GM18508 (cell line): ENCODE measurements at regions not wholly inside any gene's neighbourhood (a gene's known extent, or its start where the extent isn't known, plus 50 kb on each side); places are given as distances from the start of the nearest gene placed in this dataset.
"Not testable (repeated sequence)": the region's sequence is repeated elsewhere in the genome, so short reads cannot be mapped to it uniquely, and the experiment has no call there.

Source experiments
- ATAC-seq: cut with Tn5 transposase; IDR thresholded peaks from one replicate; pipeline ENCODE4 v1.9.1; 2021; ENCODE audit warnings: moderate number of reproducible peaks; ENCODE audit not compliant: insufficient read depth, unreplicated experiment

DNA sequence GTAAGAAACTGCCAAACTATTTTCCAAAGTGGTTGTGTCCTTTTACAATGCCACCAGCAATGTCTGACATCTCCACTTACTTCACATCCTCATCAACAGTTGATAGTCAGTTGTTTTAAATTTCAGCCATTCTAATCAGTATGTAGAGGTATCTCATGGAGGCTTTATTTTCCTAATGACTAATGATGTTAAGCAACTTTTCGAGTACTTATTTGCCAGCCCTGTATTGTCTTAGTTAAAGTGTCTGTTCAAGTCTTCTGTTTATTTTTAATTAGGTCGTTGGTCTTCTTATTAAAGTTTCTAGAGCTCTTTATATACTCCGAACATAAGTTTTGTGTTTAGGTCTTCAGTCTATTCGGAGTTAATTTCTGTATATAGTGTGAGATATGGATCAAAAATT is 54.9 kb upstream of the NBPF12 start:
- ATAC-seq, result not testable (repeated sequence)

DNA sequence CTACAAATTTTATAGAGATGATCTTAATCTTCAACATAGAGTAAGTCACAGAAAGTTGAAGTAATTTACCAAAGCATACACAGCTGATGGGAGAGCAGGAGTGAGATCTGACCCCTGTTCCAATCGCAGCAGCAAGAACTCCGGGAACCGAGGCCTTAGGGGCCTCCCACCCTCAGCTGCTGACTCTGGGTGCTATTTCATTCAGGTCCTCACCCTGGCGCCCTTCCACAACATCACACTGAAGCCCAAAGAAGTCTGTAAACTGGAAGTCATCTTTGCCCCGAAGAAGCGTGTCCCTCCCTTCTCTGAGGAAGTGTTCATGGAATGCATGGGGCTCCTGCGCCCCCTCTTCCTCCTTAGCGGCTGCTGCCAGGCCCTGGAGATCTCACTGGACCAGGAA is 57.0 kb upstream of the NBPF12 start:
- ATAC-seq, result not testable (repeated sequence)

DNA sequence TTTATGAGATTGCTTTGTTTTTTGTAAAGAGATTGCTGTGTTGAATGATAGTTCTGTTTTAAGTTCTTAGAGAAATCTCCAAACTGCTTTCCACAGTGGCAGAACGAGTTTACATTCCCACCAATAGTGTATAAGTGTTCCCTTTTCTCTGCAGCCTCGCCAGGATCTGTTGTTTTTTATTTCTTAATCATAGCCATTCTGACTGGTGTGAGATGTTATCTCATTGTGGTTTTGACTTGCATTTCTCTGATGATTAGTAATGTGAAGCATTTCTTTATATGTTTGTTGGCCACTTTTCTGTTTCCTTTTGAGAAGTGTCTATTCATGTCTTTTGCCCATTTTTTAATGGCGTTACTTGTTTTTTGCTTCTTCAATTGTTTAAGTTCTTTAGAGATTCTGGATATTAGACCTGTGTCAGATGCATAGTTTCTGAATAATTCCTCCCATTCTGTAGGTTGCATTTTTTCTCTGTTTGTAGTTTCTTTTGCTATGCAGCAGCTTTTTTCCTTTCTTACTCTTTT is 74.3 kb upstream of the NBPF12 start:
- not testable (repeated sequence) for ATAC-seq

GRCh38 chr1:146853147-146853546 is 85.0 kb upstream of the NBPF12 start:
- not testable (repeated sequence) for ATAC-seq

GRCh38 chr1:146850352-146850889 is 87.7 kb upstream of the NBPF12 start:
- not testable (repeated sequence) for ATAC-seq

- ATAC-seq, result not testable (repeated sequence)
Measured at GRCh38 chr1:146838725-146839124, 99.4 kb upstream of the NBPF12 start.

DNA sequence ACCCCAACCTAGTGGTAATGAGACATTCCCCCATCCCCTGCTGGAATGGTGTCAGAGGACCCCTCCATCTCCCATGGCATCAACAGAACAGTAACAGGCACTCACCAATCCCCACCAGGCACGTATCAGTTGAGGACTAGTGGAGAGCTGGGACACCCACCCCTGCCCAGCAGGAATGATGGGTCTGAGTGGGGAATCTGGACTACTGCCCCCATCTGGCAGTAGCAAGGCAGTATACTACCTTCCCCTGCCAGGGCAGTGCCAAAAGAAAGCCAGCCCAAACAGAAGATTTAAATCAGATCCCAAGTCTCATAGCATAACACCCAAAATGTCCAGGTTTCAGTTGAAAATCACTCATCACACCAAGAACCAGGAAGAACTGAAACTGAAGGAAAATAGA is 111.2 kb upstream of the NBPF12 start:
- not testable (repeated sequence) for ATAC-seq

- ATAC-seq, result not testable (repeated sequence)
Measured at GRCh38 chr1:146794236-146794635, 143.9 kb upstream of the NBPF12 start.

GRCh38 chr1:146792725-146793124 is 145.4 kb upstream of the NBPF12 start:
- not testable (repeated sequence) for ATAC-seq

DNA sequence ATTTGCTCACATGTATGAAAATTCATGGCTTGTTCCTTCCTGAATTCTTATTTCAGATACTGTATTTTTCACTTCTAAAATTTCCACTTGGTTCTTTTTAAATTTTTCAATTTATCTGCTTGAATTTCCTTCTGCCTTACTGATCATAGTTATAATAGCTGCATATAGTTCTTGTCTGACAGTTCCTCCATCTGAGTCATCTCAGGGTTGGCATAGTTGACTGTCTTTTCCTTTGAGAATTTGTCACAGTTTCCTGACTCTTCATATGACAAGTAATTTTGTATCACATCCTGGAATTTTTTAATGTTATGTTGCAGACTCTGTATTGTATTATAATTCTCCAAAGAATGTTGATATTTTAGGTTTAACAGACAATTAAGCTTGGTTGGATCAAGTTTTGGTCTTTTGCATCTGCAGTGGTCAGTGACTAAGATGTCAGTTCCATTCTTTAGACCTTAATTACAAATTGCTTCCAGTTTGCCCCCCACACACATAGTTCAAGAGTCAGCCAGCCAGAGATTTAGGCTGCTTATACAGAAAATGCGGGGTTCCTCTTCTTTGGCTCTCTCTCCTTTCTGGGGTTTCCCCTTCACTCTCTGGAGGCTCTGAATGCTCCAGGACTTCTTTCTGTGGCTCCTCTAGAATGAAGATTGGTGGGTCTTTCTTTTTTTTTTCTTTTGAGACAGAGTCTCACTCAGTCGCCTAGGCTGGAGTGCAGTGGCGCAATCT is 153.7 kb upstream of the NBPF12 start:
- not testable (repeated sequence) for ATAC-seq

GRCh38 chr1:146781235-146781634 is 156.9 kb upstream of the NBPF12 start:
- not testable (repeated sequence) for ATAC-seq

GRCh38 chr1:146777826-146778602 is 160.1 kb upstream of the NBPF12 start:
- not testable (repeated sequence) for ATAC-seq

GRCh38 chr1:146774988-146775387 is 163.1 kb upstream of the NBPF12 start:
- ATAC-seq, result not testable (repeated sequence)

DNA sequence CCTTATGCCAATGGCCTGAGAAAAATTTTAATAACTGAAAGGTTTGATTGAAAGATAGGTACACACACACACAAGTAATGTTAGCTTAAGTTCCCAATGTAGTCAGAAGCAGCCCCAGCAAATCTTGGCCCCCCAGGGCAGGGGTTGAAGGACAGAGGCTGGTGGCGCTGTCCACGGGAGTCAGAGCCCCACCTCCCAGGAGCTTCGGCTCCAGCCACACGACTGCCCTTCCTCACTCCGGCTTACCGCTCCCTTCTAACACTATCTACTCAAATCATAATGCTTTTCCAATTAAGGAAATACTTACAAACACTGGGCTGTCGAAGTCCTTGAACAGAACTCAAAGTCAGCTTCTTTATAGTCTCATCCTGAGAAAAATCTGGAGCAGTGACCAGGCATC is 163.9 kb upstream of the NBPF12 start:
- not testable (repeated sequence) for ATAC-seq

- not testable (repeated sequence) for ATAC-seq
Measured at GRCh38 chr1:146771409-146771808, 166.7 kb upstream of the NBPF12 start.

DNA sequence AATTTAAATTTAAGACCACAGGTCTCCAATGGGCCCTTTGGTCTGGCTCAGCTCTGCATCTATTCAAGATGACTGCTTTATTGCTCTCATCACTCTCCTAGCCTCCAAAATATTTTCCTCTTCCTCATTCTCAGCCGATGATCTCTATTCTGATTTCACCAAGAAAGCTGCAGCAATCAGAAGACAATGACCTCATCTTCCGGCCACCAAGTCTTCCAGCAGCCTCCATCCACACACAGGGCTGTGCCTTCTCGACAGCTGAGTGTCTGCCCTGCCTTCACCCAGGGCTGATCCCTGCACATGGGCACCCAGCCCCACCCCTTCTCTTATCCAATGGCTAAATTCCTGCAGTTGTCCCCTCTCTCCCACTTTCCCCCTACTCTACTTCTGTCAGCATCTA is 167.1 kb upstream of the NBPF12 start:
- ATAC-seq, result not testable (repeated sequence)

GRCh38 chr1:146763234-146763633 is 174.9 kb upstream of the NBPF12 start:
- not testable (repeated sequence) for ATAC-seq

DNA sequence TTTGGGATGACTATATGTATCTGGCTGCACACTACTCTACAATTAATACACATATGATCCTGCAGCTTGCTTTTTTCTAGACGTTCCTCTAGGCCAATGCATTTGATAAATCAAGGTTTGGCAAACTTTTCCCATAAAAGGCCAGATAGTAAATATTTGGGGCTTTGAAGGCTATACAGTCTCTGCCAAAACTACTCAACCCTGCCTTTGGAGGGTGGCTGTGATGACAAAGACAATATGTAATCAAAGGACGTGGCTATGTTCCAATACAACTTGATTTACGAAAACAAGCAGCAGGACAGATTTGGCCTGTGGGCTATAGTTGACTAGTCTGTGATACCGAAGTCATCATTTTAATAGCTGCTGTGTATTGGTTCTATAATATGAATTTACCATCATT is 181.3 kb upstream of the NBPF12 start:
- ATAC-seq, result not testable (repeated sequence)

DNA sequence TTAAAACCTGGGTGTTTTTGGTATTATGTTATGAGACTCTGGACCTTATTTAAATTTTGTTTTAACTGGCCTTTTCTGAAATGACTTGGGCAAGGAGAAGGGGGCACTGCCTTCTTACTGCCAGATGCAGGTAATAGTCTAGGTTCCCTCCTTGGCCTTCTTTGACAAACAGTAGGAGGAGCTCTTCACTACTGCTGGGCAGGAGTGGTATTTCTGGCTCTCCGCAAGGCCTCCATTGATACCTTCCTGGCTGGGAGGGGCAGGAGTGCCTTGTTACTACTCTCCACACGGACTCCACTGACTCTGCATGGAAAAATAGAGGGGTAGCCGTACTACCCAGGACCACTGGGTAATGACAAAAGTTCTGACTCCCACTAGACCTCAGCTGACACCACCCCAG is 189.4 kb upstream of the NBPF12 start:
- ATAC-seq, result not testable (repeated sequence)

- ATAC-seq, result not testable (repeated sequence)
Measured at GRCh38 chr1:146731981-146732680, 206.0 kb upstream of the NBPF12 start.
